Mesothelial cell of epicardium (in vitro differentiated cells): ENCODE measurements at regions not wholly inside any gene's neighbourhood (a gene's known extent, or its start where the extent isn't known, plus 50 kb on each side); places are given as distances from the start of the nearest gene placed in this dataset.

Experiments used
- DNase-seq, 2 experiments: peaks; one replicate each; pipeline ENCODE4 v3.0.0; 2021; ENCODE audit warnings: low spot score in 2 of 2; ENCODE audit not compliant: unreplicated experiment in 2 of 2
- H3K27ac Mint-ChIP-seq: 2 replicates; pipeline ENCODE4 v1.8.0; 2021; ENCODE audit warnings: mixed read lengths
- H3K27me3 Mint-ChIP-seq: 2 replicates; pipeline ENCODE4 v1.8.0; 2021; ENCODE audit warnings: low read depth, mixed read lengths
- H3K36me3 Mint-ChIP-seq: 2 replicates; pipeline ENCODE4 v1.8.0; 2021; ENCODE audit warnings: mixed read lengths
- H3K4me1 Mint-ChIP-seq: 2 replicates; pipeline ENCODE4 v1.8.0; 2021; ENCODE audit warnings: mixed read lengths
- H3K4me3 Mint-ChIP-seq: 2 replicates; pipeline ENCODE4 v1.8.0; 2021; ENCODE audit warnings: mild to moderate bottlenecking, moderate library complexity, mixed read lengths
- H3K9me3 Mint-ChIP-seq: 2 replicates; pipeline ENCODE4 v1.8.0; 2021; ENCODE audit warnings: mixed read lengths
- TF ChIP-seq, protein P1 (sequence below): fragments of 200-600 bp; sonication (generic); IDR thresholded peaks from one replicate; pipeline ENCODE4 v1.5.0; 2021; ENCODE audit warnings: antibody characterized with exemption; ENCODE audit not compliant: unreplicated experiment

DNA sequence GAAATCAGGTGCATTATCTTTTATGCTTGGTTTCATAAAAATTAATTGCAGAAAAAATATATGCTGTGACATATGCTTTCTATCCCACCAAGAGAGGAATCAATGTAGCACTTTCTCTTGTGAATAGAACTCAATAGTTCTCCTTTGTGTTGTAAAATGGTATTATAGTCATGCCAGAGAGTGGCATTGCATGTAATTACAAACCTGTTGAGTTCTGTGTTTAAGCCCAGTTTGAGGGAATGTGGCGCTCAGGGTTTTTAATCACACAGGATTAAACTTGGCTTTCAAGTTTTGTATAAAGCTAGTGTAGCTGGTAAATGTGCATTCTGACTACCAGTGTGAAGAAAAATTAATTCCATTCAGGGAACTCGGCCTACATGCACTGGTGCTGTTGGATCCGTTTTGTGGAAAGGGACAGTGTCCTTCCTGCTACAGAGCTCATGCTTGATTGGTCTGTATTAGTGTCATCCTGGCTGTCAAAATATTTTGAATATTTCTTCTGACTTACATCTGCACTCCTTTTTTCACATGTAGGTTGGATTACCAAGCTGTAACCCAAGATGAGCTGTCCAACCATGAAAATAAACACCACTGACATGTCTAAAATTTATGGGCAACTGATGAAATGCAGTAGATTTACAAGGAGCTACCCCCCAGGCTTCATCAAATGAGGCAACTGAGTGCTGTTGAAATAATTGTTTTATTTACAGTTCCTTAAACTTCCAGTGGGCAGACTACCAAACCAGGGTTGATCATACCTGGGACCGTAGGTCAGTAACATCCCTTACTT is 80.3 kb downstream of the SLC4A3 start:
- H3K9me3 Mint-ChIP-seq, result peaks cover 9% of the 10 kb centered on the region
- H3K4me1 Mint-ChIP-seq, result peaks cover 17% of the 10 kb centered on the region
- TF ChIP-seq, protein P1, sequence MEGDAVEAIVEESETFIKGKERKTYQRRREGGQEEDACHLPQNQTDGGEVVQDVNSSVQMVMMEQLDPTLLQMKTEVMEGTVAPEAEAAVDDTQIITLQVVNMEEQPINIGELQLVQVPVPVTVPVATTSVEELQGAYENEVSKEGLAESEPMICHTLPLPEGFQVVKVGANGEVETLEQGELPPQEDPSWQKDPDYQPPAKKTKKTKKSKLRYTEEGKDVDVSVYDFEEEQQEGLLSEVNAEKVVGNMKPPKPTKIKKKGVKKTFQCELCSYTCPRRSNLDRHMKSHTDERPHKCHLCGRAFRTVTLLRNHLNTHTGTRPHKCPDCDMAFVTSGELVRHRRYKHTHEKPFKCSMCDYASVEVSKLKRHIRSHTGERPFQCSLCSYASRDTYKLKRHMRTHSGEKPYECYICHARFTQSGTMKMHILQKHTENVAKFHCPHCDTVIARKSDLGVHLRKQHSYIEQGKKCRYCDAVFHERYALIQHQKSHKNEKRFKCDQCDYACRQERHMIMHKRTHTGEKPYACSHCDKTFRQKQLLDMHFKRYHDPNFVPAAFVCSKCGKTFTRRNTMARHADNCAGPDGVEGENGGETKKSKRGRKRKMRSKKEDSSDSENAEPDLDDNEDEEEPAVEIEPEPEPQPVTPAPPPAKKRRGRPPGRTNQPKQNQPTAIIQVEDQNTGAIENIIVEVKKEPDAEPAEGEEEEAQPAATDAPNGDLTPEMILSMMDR, result no peak
- no peak overlapping the region for H3K4me3 Mint-ChIP-seq
- no peaks in the 10 kb centered on the region for H3K36me3 Mint-ChIP-seq
- H3K27ac Mint-ChIP-seq, result no peak overlapping the region
- no peaks in the 10 kb centered on the region for H3K27me3 Mint-ChIP-seq
- no peak for DNase-seq

- Mint-ChIP-seq H3K27ac (no peak overlapping the region), H3K36me3 (peaks cover 2% of the 10 kb centered on the region), H3K4me1 (peaks cover 7% of the 10 kb centered on the region), H3K9me3 (peaks cover 23% of the 10 kb centered on the region), H3K4me3 (no peak overlapping the region), H3K27me3 (no peaks in the 10 kb centered on the region)
- TF ChIP-seq, protein P1, result no peak
- no peak for DNase-seq
These were observed 81.9 kb downstream of the SLC4A3 start for GRCh38 chr2:219709331-219709761.

DNA sequence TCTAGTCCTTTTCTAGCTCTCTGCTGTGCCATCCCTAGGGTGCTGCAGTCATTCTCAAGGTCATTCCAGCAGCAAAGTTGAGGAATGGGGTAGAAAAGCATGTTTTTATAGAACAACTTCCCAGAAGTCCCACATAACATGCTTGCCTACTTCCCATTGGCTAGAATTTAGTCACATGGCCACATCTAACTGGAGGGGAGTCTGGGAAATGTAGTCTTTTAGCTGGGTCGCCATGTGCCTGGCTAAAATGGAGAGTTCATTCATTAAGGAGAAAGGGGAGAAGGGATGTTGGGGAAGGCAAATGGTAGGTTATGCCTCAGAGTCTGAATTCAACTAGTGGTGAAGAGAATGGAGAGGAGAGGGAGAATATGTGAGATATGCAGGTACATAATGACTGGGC is 85.7 kb downstream of the SLC4A3 start:
- TF ChIP-seq, protein P1, result no peak
- no peak overlapping the region for H3K27ac Mint-ChIP-seq
- peaks cover 2% of the 10 kb centered on the region for H3K36me3 Mint-ChIP-seq
- no peak for DNase-seq
- peaks cover 26% of the 10 kb centered on the region for H3K9me3 Mint-ChIP-seq
- peaks cover 2% of the 10 kb centered on the region for H3K27me3 Mint-ChIP-seq
- H3K4me3 Mint-ChIP-seq, result no peak overlapping the region
- H3K4me1 Mint-ChIP-seq, result peaks cover 4% of the 10 kb centered on the region

- Mint-ChIP-seq H3K4me1 (no peaks in the 10 kb centered on the region), H3K4me3 (no peak overlapping the region), H3K27ac (no peak overlapping the region), H3K36me3 (peaks cover 2% of the 10 kb centered on the region), H3K27me3 (peaks cover 6% of the 10 kb centered on the region), H3K9me3 (peaks cover 26% of the 10 kb centered on the region)
- TF ChIP-seq, protein P1, result no peak
- DNase-seq, result no peak
These were observed 87.4 kb downstream of the SLC4A3 start for GRCh38 chr2:219714681-219715400.

GRCh38 chr2:219718066-219718465 is 90.6 kb downstream of the SLC4A3 start:
- H3K4me3 Mint-ChIP-seq, result no peak overlapping the region
- TF ChIP-seq, protein P1, result no peak

More at GRCh38 chr2:219718066-219718465, 90.6 kb downstream of the SLC4A3 start:
- H3K4me1 Mint-ChIP-seq, result no peaks in the 10 kb centered on the region
- peaks cover 2% of the 10 kb centered on the region for H3K36me3 Mint-ChIP-seq
- H3K27me3 Mint-ChIP-seq, result peaks cover 6% of the 10 kb centered on the region
- DNase-seq, result no peak
- no peak overlapping the region for H3K27ac Mint-ChIP-seq
- peaks cover 16% of the 10 kb centered on the region for H3K9me3 Mint-ChIP-seq
